Ovary (tissue), 7 donors: ENCODE measurements at regions not wholly inside any gene's neighbourhood (a gene's known extent, or its start where the extent isn't known, plus 50 kb on each side); places are given as distances from the start of the nearest gene placed in this dataset.

Experiments used
- DNase-seq, 5 donors: peaks; one replicate each; pipeline ENCODE4 v3.0.0-alpha.2; 2019 to 2020
- H3K27ac ChIP-seq, 2 donors: fragments of 200-600 bp; one replicate each; pipeline versions ENCODE4 v1.5.1 to v1.8.0; 2019 to 2022
- H3K27me3 ChIP-seq: fragments of 200-600 bp; one replicate; pipeline ENCODE4 v1.8.0; 2022
- H3K36me3 ChIP-seq: fragments of 200-600 bp; sonication (generic); one replicate; pipeline ENCODE4 v1.5.1; 2019
- H3K4me1 ChIP-seq: one replicate; pipeline ENCODE4 v1.8.1; 2013; ENCODE audit warnings: mild to moderate bottlenecking, moderate library complexity; ENCODE audit not compliant: insufficient read depth
- H3K4me3 ChIP-seq: fragments of 200-600 bp; sonication (generic); one replicate; pipeline ENCODE4 v1.5.1; 2017
- H3K9me3 ChIP-seq, 2 donors: fragments of 200-600 bp in 1 of 2; sonication (generic) in 1 of 2; one replicate each; pipeline versions ENCODE4 v1.5.1 to v1.8.1; 2013 to 2019; ENCODE audit warnings: mild to moderate bottlenecking in 1 of 2, moderate library complexity in 1 of 2
- CTCF ChIP-seq, 3 donors: fragments of 450-650 bp in 2 of 3; fragments of 200-600 bp in 1 of 3; IDR thresholded peaks; one replicate each; pipeline versions ENCODE4 v1.5.1 to v1.8.0; 2016 to 2022; ENCODE audit warnings: antibody characterized with exemption in 3 of 3, mild to moderate bottlenecking in 1 of 3
- EP300 ChIP-seq: sonication (generic); formaldehyde crosslinking; IDR thresholded peaks from one replicate; pipeline ENCODE4 v1.6.1; 2017; ENCODE audit warnings: antibody characterized with exemption
- POLR2A ChIP-seq: fragments of 450-650 bp; IDR thresholded peaks from one replicate; pipeline ENCODE4 v1.6.1; 2017; ENCODE audit warnings: antibody characterized with exemption, mild to moderate bottlenecking, moderate library complexity
- WGBS, 3 donors: extraction: QIAGEN DNeasy Blood & Tissue Kit in 1 of 3; methylation state at CpG; one replicate each; pipeline versions ENCODE4 v1.1.5 to v1.1.7; 2013 to 2017; 5-methylcytosine and 5-hydroxymethylcytosine counted together
- intact Hi-C, 4 donors: fragments of 100-400 bp; cut with DNase I; formaldehyde crosslinking; loops; one replicate each; pipeline versions ENCODE4 v1.11.0 to v1.15.1; 2022 to 2023
- donor health status: DM: no; HTN: no; CAD: no; lungs with moderate emphysema.
- donor health status: DM: no; HTN: no; CAD: no.
- donor health status: Bipolar disorder and iron deficiency.
- donor health status: DM: no; HTN: no; CAD: no.
- donor health status: DM: yes; HTN: yes; CAD: no.

DNA sequence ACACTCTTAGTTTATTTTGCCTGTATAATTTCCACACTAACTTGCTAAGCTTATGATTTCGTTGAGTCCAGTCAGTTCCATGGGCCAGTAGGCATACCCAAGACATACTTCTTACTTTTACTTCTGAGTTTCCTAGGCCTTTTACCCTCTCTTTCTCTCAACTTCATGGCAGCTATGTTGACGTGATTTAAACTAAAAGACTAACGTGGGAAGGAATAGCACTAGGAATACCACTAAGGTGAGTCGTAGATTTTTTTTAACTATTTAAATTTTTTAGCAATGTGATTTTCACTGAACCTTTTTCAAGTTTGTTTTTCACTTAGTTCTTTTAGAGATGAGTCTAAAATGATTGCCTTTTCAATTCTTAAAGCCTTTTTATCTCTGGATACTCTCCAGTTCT, 793.5 kb upstream of the NOVA1 start:
- H3K27me3 ChIP-seq = no peaks in the 10 kb centered on the region
- TF ChIP-seq CTCF (IDR thresholded peaks at IDR 0.05) (no peak), POLR2A (no peak), EP300 (no peak)
- 73 to 84% (median 83%) methylated on average over 4 of the region's 4 CpGs for WGBS, 3 donors
- H3K4me1 ChIP-seq = no peaks in the 10 kb centered on the region
- no peak overlapping the region for H3K4me3 ChIP-seq
- H3K27ac ChIP-seq = no peak overlapping the region
- H3K9me3 ChIP-seq = no peaks in the 10 kb centered on the region
- no peaks in the 10 kb centered on the region for H3K36me3 ChIP-seq
- DNase-seq = no peak
- intact Hi-C loops = no loop called here

DNA sequence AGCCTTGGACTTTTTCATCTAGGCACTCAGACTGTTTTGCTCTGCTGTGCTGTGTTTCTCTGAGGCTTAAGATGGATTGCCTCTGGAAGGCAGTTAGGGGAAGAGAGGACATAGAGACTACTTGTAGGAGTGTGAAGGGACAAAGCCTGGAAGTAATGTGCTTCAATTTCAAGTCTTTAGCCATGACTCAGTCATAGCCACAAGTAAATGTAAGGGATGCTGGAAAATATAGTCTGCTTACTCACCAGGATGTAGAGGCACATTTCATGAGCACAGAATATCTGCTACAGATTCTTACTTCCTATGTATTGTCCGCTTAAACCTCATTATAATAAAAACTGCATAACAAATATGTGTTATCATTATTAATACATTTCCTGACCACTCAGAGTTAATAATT, 794.3 kb upstream of the NOVA1 start:
- intact Hi-C loops = no loop called here
- TF ChIP-seq POLR2A (no peak), EP300 (no peak), CTCF (IDR thresholded peaks at IDR 0.05) (no peak)
- Histone ChIP-seq H3K4me1 (no peaks in the 10 kb centered on the region), H3K27me3 (no peaks in the 10 kb centered on the region), H3K36me3 (no peaks in the 10 kb centered on the region), H3K4me3 (no peak overlapping the region), H3K27ac (no peak overlapping the region), H3K9me3 (no peaks in the 10 kb centered on the region)
- DNase-seq = no peak
- 88 to 96% (median 92%) methylated on average over 1 of the region's 1 CpG for WGBS, 3 donors

GRCh38 chr14:27409944-27410343, 812.1 kb upstream of the NOVA1 start:
- WGBS, 3 donors = 76 to 89% (median 76%) methylated on average over 2 of the region's 2 CpGs
- H3K36me3 ChIP-seq = no peaks in the 10 kb centered on the region
- intact Hi-C loops = no loop called here
- H3K27me3 ChIP-seq = no peaks in the 10 kb centered on the region
- no peak overlapping the region for H3K4me3 ChIP-seq
- TF ChIP-seq CTCF (IDR thresholded peaks at IDR 0.05) = no peak
- TF ChIP-seq POLR2A = no peak
- no peak for TF ChIP-seq EP300
- no peaks in the 10 kb centered on the region for H3K9me3 ChIP-seq
- DNase-seq = no peak
- H3K4me1 ChIP-seq = no peaks in the 10 kb centered on the region
- no peak overlapping the region for H3K27ac ChIP-seq

GRCh38 chr14:27410981-27411380, 813.1 kb upstream of the NOVA1 start:
- no peak overlapping the region for H3K4me3 ChIP-seq
- H3K36me3 ChIP-seq = no peaks in the 10 kb centered on the region
- H3K27ac ChIP-seq = no peak overlapping the region

More at GRCh38 chr14:27410981-27411380, 813.1 kb upstream of the NOVA1 start:
- H3K9me3 ChIP-seq = no peaks in the 10 kb centered on the region
- no peak for DNase-seq
- TF ChIP-seq CTCF (IDR thresholded peaks at IDR 0.05) = no peak
- TF ChIP-seq POLR2A = no peak
- TF ChIP-seq EP300 = no peak
- H3K27me3 ChIP-seq = no peaks in the 10 kb centered on the region
- intact Hi-C loops = no loop called here
- 52 to 83% (median 83%) methylated on average over 1 of the region's 1 CpG for WGBS, 3 donors
- no peaks in the 10 kb centered on the region for H3K4me1 ChIP-seq
